IMR-90 (cell line): ENCODE measurements at regions not wholly inside any gene's neighbourhood (a gene's known extent, or its start where the extent isn't known, plus 50 kb on each side); places are given as distances from the start of the nearest gene placed in this dataset.

ENCODE experiments used
- CEBPB ChIP-seq: IDR thresholded peaks from 2 replicates; pipeline ENCODE4 v1.6.1; 2012; ENCODE audit warnings: low read depth, low read length, improper control_type of control experiment
- CHD1 ChIP-seq: IDR thresholded peaks from 2 replicates; pipeline ENCODE4 v1.6.1; 2012; ENCODE audit warnings: low read depth, low read length, improper control_type of control experiment
- CTCF ChIP-seq: conservative IDR thresholded peaks from 2 replicates; pipeline ENCODE4 v1.5.1; 2012; ENCODE audit warnings: mild to moderate bottlenecking, low read depth, low read length, improper control_type of control experiment
- MAFK ChIP-seq: IDR thresholded peaks from 2 replicates; pipeline ENCODE4 v1.6.1; 2012; ENCODE audit warnings: low read depth, low read length, improper control_type of control experiment
- POLR2A ChIP-seq: IDR thresholded peaks from 2 replicates; pipeline ENCODE4 v1.6.1; 2012; ENCODE audit warnings: mild to moderate bottlenecking, low read depth, low read length
- RAD21 ChIP-seq: IDR thresholded peaks from 2 replicates; pipeline ENCODE4 v1.6.1; 2012; ENCODE audit warnings: low read length, improper control_type of control experiment
- RCOR1 ChIP-seq: IDR thresholded peaks from 2 replicates; pipeline ENCODE4 v1.6.1; 2012; ENCODE audit warnings: mild to moderate bottlenecking, low read length, improper control_type of control experiment; ENCODE audit not compliant: insufficient replicate concordance
- RFX5 ChIP-seq: IDR thresholded peaks from 2 replicates; pipeline ENCODE4 v1.8.0; 2012; ENCODE audit warnings: low read depth, mild to moderate bottlenecking, low read length, moderate library complexity
- SMC3 ChIP-seq: fragments of 150-350 bp; IDR thresholded peaks from 2 replicates; pipeline ENCODE4 v1.6.1; 2016; ENCODE audit warnings: low read depth, mild to moderate bottlenecking, antibody characterized with exemption, low read length, moderate library complexity

DNA sequence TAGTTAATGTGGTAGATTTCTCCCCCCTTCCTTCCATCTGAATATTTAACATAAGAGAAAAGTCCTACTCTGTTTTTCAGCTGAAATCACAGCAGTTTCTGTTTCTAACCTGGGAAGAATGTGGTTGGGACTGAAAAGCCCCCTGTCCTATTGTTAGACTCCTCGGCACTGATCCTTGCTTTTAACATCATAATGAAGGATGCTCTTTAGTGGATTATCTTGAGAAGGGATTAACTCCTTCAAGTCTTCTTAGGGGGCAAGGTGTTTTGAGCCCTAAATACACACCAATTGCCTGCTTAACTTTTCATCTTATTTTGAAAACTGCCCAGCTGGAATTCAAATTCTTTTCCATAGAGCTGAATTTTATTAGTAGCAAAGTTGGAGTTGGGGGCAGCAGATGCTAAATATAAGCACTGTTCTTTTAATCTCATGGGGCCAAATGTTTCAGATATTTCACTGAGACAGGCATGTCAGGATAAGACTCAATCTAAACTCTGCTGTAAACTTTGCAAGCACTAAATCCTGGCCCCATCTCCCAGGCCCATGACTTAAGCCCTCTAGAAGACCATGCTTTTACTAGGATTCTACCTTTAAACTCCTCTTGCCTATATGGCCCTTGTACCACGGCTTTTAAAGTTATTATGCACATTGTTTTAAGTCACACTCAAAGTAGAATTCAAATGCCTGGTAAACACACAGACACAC, 243.2 kb upstream of the NR2F2 start:
- TF ChIP-seq POLR2A = no peak
- TF ChIP-seq RCOR1 = no peak
- no peak for TF ChIP-seq CTCF
- TF ChIP-seq MAFK = no peak
- no peak for TF ChIP-seq RFX5
- no peak for TF ChIP-seq SMC3
- no peak for TF ChIP-seq CEBPB
- no peak for TF ChIP-seq RAD21
- no peak for TF ChIP-seq CHD1
